ENCODE measurements at regions not wholly inside any gene's neighbourhood (a gene's known extent, or its start where the extent isn't known, plus 50 kb on each side); places are given as distances from the start of the nearest gene placed in this dataset.

DNA sequence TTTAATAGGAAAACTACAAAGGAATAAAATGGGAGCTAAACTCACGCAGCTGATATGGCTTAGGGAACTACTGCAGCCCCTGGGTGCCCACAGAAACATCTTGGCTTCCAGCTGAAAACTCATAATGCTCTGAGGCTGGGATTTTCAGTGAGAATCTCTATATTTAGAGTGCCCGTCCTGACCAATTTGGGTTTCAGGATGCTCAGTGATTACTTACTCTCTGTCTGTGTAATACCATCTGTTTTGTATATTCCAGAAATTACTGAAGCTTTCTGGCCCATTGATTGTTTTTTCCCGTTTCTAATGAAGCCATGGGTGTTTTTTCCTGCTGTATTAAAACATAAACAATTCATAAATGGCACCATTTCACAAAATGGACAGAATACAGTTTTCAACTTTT, 50.6 kb upstream of the ZNF385D start:
- H3K9me3 ChIP-seq (ENCODE audit: control insufficient read depth in 1 of 2, insufficient read depth in 1 of 2, low read depth in 1 of 2, low read length in 2 of 2): peaks cover 5 to 21% of the 10 kb centered on the region in 2 experiments; a peak in 2 of 4 replicates
- H3K4me3 ChIP-seq (replicated peaks in 1 of 2; ENCODE audit: low read depth in 1 of 2, low read length in 2 of 2): no peak overlapping the region
- H3K27me3 ChIP-seq (ENCODE audit: insufficient read depth, low read length): no peaks in the 10 kb centered on the region
- ChIA-PET POLR2A (no interaction called here), RAD21 (ENCODE audit: low non-redundant PET in 1 of 2, low total read pairs in 2 of 2, uncharacterized antibody in 2 of 2, unreplicated experiment in 2 of 2) (no interaction called here), CTCF (no interaction called here)
- no TSS peak for BruUV-seq (replicated peaks)
- DNase-seq (ENCODE audit: low read depth, low spot score) (no peak), ATAC-seq (no peak)
- H3K4me1 ChIP-seq (ENCODE audit: control insufficient read depth in 1 of 2, insufficient read depth in 2 of 2, low read length in 2 of 2): no peaks in the 10 kb centered on the region
- H3K36me3 ChIP-seq (ENCODE audit: control insufficient read depth in 1 of 2, insufficient read depth in 2 of 2, low read length in 2 of 2): no peaks in the 10 kb centered on the region
- TF ChIP-seq, protein P1, sequence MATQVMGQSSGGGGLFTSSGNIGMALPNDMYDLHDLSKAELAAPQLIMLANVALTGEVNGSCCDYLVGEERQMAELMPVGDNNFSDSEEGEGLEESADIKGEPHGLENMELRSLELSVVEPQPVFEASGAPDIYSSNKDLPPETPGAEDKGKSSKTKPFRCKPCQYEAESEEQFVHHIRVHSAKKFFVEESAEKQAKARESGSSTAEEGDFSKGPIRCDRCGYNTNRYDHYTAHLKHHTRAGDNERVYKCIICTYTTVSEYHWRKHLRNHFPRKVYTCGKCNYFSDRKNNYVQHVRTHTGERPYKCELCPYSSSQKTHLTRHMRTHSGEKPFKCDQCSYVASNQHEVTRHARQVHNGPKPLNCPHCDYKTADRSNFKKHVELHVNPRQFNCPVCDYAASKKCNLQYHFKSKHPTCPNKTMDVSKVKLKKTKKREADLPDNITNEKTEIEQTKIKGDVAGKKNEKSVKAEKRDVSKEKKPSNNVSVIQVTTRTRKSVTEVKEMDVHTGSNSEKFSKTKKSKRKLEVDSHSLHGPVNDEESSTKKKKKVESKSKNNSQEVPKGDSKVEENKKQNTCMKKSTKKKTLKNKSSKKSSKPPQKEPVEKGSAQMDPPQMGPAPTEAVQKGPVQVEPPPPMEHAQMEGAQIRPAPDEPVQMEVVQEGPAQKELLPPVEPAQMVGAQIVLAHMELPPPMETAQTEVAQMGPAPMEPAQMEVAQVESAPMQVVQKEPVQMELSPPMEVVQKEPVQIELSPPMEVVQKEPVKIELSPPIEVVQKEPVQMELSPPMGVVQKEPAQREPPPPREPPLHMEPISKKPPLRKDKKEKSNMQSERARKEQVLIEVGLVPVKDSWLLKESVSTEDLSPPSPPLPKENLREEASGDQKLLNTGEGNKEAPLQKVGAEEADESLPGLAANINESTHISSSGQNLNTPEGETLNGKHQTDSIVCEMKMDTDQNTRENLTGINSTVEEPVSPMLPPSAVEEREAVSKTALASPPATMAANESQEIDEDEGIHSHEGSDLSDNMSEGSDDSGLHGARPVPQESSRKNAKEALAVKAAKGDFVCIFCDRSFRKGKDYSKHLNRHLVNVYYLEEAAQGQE (IDR thresholded peaks at IDR 0.05; ENCODE audit: low read depth): no peak
- TF ChIP-seq CBX3 (IDR thresholded peaks at IDR 0.05; ENCODE audit: low read depth): no peak
- no peak for TF ChIP-seq POLR2AphosphoS5 (IDR thresholded peaks at IDR 0.05; ENCODE audit: low read depth, low read length)
- TF ChIP-seq SRF (IDR thresholded peaks at IDR 0.05; ENCODE audit: low read depth): no peak
- TF ChIP-seq ELF1 (IDR thresholded peaks at IDR 0.05; ENCODE audit: borderline replicate concordance, low read depth): no peak
- no peak overlapping the region for H3K27ac ChIP-seq (ENCODE audit: low read depth, low read length)
- intact Hi-C loops (cut with micrococcal nuclease): no loop called here
- no peak overlapping the region for H3K9ac ChIP-seq (ENCODE audit: low read length)
- H3K79me2 ChIP-seq (ENCODE audit: insufficient read depth, low read length): no peaks in the 10 kb centered on the region
- no peak overlapping the region for H2AFZ ChIP-seq (ENCODE audit: low read depth, low read length, poor library complexity, severe bottlenecking)
- H3K4me2 ChIP-seq (ENCODE audit: low read length): no peak overlapping the region
- H3K9me2 ChIP-seq (ENCODE audit: insufficient read depth): no peaks in the 10 kb centered on the region
- H4K20me1 ChIP-seq (ENCODE audit: insufficient read depth): no peaks in the 10 kb centered on the region

DNA sequence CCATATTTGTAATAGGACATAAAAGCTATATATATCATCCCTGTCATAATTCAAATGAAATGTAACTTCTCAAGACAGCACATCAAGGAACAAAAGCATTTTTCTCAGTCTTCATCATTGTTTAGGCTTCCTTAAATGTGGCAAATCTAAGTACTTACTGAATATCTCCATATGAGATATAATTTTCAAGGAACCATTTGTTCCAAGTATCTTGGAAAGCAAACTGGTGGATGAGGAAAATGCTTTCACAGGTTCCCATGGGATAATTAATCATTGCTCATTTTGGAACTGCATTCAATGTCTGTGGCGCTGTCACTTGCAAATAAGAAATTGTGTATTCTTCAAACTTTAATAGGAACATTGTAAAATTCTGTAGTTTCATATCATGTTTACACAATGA, 52.6 kb upstream of the ZNF385D start:
- ATAC-seq (no peak), DNase-seq (ENCODE audit: low read depth, low spot score) (no peak)
- no TSS peak for BruUV-seq (replicated peaks)
- intact Hi-C loops (cut with micrococcal nuclease): no loop called here
- Histone ChIP-seq H3K27ac (ENCODE audit: low read depth, low read length) (no peak overlapping the region), H3K9me2 (ENCODE audit: insufficient read depth) (no peaks in the 10 kb centered on the region), H3K4me1 (ENCODE audit: control insufficient read depth in 1 of 2, insufficient read depth in 2 of 2, low read length in 2 of 2) (no peaks in the 10 kb centered on the region), H3K9me3 (ENCODE audit: control insufficient read depth in 1 of 2, insufficient read depth in 1 of 2, low read depth in 1 of 2, low read length in 2 of 2) (peaks cover 5 to 18% of the 10 kb centered on the region in 2 experiments; a peak in 2 of 4 replicates), H3K4me2 (ENCODE audit: low read length) (no peak overlapping the region), H3K36me3 (ENCODE audit: control insufficient read depth in 1 of 2, insufficient read depth in 2 of 2, low read length in 2 of 2) (no peaks in the 10 kb centered on the region), H3K9ac (ENCODE audit: low read length) (no peak overlapping the region), H4K20me1 (ENCODE audit: insufficient read depth) (no peaks in the 10 kb centered on the region), H3K79me2 (ENCODE audit: insufficient read depth, low read length) (no peaks in the 10 kb centered on the region), H3K4me3 (replicated peaks in 1 of 2; ENCODE audit: low read depth in 1 of 2, low read length in 2 of 2) (no peak overlapping the region), H2AFZ (ENCODE audit: low read depth, low read length, poor library complexity, severe bottlenecking) (no peak overlapping the region), H3K27me3 (ENCODE audit: insufficient read depth, low read length) (no peaks in the 10 kb centered on the region)
- TF ChIP-seq FOSL1 (IDR thresholded peaks at IDR 0.05; ENCODE audit: low read depth): no peak
- no peak for TF ChIP-seq ZNF274 (IDR thresholded peaks at IDR 0.05; ENCODE audit: low read depth, low read length)
- CTCF ChIA-PET: no interaction called here
- RAD21 ChIA-PET (ENCODE audit: low non-redundant PET in 1 of 2, low total read pairs in 2 of 2, uncharacterized antibody in 2 of 2, unreplicated experiment in 2 of 2): no interaction called here
- POLR2A ChIA-PET: no interaction called here
